Sciatic nerve (tissue), 2 donors: ENCODE measurements at regions not wholly inside any gene's neighbourhood (a gene's known extent, or its start where the extent isn't known, plus 50 kb on each side); places are given as distances from the start of the nearest gene placed in this dataset.
"Not testable (repeated sequence)": the region's sequence is repeated elsewhere in the genome, so short reads cannot be mapped to it uniquely, and the experiment has no call there.

Experiments
- ATAC-seq: fragments of 200-7000 bp; cut with Tn5 transposase; one replicate; pipeline ENCODE4 v1.9.1; 2020; ENCODE audit warnings: mild to moderate bottlenecking, moderate library complexity
- DNase-seq: peaks from one replicate; pipeline ENCODE4 v3.0.0-alpha.2; 2020; ENCODE audit warnings: low spot score
- intact Hi-C: fragments of 100-400 bp; cut with DNase I; formaldehyde crosslinking; loops from one replicate; pipeline ENCODE4 v1.14.2; 2022
- donor health status: DM: no; HTN: no; CAD: no.
- donor health status: DM: no; HTN: no; CAD: no.

DNA sequence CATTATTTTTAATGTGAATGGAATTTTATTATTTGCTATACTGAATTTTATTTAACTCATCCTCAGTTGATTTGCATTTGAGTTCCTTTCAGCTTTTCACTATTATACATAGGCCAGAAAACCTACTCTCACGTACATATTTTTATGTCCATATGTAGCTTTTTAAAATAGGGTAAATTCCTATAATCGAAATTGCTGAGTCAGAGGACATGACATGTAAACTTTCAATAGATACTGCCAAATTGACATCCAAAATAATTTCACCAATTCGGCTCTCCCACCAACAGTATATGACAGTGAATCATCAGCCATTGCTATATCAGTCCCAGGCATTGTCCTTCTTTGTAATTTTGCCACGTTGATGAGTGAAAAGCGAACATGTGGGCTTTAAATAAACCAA lies 222.5 kb downstream of the SQOR start:
- no peak for DNase-seq
- intact Hi-C loops = no loop called here
- ATAC-seq = no peak

DNA sequence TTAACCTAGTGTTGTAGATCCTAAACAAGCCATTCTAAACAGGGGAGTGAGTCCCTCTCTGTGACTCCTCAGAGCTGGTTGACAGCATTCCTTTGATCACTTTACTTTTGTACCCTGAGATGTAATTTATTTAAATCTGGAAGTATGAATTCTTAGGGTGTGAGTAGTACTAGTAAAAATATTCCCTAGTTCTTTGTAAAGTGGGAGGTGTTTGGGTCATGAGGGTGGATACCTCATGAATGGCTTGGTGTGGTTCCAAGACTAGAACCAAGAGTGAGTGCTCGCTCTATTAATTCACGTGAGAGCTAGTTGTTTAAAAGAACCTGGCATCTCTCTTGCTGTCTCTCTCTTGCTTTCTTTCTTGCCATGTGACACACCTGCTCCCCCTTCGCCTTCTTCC lies 223.7 kb downstream of the SQOR start:
- ATAC-seq (no peak), DNase-seq (no peak)
- intact Hi-C loops = no loop called here

DNA sequence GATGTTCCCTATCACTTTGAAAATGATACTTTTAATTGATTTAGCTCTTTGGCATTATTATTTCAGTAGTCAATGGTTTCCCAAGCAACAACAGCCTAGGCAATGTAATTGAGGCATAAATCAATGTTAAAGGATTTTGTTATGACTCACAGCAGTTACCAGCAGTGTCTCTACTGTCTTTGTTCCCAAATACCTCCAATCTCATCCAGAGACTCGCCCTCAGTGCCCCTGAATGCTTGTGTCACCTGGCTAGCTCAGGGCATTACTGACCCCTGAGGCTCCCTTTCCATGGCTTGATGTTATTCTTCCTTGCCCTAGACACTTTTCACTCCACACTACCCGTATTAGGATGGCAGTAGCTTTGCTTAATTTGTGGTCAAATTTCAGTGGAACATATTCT lies 227.2 kb downstream of the SQOR start:
- intact Hi-C loops = no loop called here
- ATAC-seq = no peak
- DNase-seq = no peak

DNA sequence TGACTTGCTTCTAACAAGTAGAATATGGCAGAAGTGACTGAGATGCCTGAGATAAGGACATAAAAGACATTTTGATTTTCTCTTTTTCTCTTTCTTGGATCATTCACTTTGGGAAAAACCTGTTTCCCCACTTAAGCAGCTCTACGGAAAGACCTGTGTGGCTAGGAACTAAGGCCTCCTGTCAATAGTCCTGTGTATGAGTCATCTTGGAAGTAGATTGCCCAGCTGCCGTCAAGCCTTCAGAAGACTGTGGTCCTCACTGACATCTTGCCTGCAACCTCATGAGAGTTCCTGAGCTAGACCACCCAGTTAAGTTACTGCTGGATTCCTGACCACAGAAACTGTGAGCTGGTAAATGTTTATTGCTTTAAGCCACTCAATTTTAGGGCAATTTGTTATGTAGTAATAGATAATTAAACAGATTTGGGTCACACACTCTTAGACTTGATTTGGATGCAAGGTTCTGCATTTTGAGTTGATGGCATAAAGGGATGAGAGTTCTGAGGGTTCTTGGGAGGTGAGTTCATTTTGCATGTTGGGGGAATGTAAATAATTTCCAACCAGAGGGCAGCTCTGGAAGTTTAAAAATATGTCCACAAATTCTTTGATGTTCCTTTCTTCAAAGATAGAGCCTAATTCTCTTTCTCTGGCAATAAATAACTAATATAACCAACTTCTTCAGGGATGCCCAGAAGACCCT lies 229.2 kb downstream of the SQOR start:
- intact Hi-C loops = no loop called here
- DNase-seq (no peak), ATAC-seq (no peak)

DNA sequence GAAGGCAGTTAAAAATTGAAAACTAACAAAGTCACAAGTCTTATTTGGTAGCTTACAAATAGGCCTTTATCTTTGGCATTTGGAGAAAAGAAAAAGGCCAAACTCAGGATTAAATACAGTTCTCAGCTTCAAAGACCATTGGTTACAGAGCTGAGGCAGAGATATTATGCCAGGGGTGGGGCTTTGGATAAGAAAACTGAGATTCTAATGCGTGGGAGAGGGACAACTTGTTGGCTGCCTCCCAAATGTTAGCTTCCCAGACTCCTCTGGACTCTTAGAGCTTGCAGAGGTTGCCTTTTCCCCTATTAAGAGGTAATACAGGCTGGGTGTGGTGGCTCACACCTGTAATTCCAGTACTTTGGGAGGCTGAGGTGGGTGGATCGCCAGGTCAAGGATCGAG lies 231.8 kb downstream of the SQOR start:
- intact Hi-C loops = no loop called here
- ATAC-seq (no peak), DNase-seq (no peak)

DNA sequence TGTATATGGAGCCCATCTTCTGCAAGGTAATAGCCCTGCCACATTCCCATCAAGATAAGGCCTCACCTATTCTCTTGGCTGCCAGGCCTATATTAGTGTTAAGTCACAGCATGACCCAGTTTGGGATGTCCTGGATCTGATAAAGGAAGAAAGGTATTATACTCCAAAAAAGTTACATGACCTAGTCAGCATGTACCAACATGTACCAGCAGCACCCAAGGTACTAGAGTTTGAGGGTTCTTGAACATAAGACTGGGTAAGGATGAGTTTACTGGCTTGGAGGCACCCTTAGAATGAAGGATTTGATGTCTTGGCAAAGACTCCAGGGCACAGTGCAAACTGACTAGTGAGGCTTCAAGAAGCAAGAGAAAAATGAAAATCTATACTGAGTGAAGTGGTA lies 232.5 kb downstream of the SQOR start:
- DNase-seq (no peak), ATAC-seq (no peak)
- intact Hi-C loops = no loop called here

DNA sequence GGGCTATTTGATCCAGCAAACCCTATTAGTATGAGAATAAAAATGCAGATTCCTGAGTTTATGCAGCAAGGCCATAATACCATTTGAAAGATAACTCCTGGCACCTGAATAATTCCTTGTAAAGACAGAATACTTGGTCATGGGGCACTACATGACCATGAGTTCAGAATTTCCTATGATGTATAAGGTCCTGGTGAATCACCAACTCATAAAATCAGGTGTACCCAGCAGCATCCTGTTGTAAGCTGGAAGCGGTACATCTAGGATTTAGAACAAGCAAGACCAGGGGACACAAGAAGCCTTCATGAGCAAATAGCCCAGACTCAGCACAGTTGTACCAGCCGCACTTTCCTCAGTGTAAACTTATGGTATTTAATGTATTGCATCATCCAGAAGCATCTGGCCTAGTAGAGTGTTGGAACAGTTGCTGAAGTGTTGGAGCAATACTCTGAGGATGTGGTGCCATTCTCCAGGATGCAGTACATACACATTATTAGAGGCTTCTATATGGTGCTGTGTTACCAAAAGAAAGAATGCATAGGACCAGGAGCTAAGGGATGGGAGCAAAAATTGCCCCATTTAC lies 233.4 kb downstream of the SQOR start:
- intact Hi-C loops = no loop called here
- DNase-seq = no peak
- no peak for ATAC-seq

DNA sequence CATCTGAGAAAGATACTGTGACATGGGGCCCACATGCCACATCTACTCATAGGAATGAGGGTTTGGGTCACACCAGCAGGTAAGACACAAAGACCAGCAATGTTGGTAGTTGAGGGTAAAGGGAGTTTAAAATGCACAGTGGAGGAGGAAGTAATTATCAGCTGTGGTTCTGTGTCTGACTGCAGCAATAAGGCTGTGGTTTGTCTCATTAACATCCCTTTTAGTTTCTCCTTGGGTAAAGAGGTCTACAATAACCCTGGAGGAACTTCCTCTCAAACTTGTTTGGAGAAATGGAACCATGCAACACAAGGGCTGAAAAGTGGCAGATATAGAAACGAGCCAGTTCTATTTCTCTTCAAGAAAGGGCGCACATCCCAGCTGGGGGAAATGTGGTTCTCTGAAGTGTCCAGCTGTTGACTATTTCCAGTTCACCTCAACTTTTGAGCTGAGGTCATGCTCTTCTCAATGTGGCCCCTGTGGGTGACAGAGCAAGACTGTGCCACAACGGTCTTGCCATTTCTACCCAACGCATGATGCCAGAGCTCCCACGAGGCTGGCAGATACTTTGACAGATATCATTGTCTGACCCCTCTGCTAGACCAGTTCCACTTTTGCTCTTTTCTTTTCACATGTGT lies 234.3 kb downstream of the SQOR start:
- intact Hi-C loops = no loop called here
- ATAC-seq (no peak), DNase-seq (no peak)

DNA sequence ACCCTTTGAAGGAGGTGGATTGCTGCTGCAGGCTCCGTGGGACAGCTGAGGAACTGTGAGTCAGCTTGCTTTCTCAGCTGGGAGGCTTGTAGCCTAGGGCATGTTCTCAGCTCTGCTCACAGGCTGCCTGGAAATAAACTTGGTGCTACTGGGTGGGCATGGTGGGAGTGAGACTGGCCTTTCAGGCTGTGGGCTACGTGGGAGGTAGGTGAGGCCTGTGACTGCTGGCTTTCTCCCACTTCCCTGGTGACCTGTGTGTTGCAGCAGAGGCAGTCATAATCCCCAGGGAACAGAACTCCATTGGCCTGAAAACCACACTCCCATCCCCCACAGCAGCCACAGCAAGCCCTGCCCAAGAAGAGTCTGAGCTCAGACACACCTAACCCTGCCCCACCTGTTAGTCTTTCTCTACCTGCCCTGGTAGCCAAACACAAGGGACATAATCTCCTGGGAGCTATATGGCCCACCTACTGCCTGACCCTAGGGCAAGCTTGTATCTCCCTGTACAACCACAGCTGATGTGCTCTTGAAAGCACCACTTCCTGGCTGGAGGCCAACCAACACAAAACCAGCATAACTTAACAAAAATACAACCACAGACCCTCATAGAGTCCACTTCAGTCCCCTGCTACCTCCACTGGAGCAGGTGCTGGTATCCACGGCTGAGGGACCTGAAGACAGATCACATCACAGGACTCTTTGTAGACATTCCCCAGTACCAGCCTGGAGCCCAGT lies 236.5 kb downstream of the SQOR start:
- no peak for ATAC-seq
- intact Hi-C loops = no loop called here
- no peak for DNase-seq

DNA sequence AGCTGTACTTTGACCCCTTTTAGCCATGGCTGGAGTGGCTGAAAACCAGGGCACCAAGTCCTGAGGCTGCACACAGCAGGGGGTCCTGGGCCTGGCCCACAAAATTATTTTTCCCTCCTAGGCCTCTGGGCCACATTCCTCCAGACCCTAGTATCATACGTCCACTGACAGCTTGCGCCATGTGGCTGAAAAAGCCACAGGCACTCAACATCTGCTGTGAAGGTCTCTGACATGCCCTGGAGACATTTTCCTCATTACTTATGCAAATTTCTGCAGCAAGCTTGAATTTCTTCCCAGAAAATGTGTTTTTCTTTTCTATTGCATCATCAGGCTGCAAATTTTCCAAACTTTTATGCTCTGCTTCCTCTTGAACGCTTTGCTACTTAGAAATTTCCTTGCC lies 239.0 kb downstream of the SQOR start:
- DNase-seq (no peak), ATAC-seq (peak; percentile 48)
- intact Hi-C loops = no loop called here

DNA sequence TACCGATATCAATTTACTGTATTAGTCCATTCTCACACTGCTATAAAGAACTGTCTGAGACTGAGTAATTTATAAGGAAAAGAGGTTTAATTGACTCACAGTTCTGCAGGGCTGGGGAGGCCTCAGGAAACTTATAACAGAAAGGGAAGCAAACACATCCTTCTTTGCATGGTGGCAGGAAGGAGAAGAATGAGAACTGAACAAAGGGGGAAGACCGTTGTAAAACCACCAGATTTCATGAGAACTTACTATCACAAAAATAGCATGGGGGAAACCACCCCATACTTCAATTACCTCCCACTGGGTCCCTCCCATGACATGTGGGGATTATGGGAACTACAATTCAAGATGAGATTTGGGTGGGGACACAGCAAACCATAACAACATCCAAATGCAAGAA lies 239.7 kb downstream of the SQOR start:
- DNase-seq, ATAC-seq, intact Hi-C loops: not testable (repeated sequence)

DNA sequence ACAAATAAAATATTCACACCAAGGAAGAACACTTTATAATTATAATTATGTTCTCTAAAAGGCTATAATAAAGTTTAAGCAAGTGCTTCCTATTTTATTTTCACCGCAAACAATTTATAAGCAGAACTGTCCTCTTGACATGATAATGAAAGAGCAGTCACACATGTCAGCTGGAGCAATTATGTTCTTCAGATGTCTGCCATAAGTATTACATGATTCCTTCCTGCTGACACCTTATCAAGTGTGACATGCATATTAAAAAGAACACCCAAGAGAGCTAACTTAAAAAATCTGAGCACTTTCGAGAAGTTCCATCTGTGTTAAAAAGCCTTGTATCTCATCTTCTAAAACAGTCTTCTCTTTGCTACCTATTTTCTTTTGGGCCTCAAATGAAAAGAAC lies 249.5 kb downstream of the SQOR start:
- intact Hi-C loops = no loop called here
- ATAC-seq (no peak), DNase-seq (no peak)

DNA sequence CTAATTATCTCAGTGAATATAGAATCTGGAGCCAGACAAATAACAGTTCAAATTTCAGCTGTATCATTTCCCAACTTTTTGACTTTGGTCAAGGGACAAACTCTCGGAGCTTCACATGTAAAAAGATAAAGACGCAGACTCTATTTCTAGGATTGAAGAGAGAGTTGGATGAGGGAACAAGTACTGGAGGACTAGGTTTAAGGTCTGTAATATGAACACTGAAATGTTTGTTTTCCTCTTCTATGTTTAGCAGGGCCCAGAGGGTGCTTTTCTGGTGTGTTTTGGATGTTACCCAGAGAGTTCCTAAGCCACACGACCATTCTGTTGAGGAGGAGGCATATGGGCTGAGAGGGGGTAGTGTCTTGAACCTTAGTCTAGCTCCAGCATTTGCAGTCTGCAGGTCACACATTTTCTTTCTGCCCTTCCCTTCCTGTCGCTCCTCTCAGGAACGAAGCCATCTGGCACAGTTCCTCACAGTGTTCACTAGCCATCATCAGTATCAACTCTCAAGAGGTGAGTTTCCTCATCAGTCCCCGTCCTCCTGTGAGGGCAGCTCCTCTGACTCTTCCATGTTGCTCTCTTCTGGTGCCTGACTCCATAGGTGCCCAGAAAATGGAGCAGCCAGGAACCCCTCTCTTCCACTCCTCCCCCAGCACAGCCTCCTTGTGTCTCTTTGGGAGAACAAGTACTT lies 250.1 kb downstream of the SQOR start:
- intact Hi-C loops = no loop called here
- DNase-seq (no peak), ATAC-seq (no peak)

DNA sequence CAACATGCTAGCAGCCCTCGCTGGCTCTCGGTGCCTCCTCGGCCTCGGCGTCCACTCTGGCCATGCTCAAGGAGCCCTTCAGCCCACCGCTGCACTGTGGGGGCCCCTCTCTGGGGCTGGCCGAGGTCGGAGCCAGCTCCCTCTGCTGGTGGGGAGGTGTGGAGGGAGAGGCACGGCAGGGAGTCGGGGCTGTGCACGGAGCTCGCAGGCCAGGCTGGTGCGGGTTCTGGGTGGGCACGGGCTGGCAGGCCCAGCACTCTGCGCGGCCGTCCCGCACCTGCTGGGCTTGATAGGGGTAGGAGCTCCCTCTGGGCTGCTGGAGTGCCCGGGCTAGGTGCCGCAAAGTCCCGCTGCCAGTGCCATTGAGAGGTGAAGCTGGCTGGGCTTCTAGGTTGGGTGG lies 251.0 kb downstream of the SQOR start:
- intact Hi-C loops = no loop called here
- DNase-seq = no peak
- no peak for ATAC-seq

DNA sequence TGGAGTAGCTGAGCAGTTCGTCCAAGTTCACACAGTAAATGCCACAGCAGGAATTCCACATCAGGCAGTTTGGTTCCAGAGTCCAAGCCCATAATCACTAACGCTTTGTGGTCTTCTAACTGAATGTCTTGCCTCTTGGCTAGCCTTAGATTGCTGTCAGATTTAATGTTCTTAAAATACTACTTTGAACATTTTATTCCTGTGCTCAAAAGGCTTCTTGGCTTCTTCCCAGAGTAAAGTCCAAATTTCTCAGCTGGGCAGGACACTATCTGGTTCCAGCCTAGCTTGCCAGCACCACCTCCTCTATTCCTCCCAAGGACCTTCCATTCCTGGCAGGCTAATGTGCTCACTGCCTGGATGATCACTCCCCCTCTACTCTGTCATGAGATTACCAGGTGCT lies 256.9 kb downstream of the SQOR start:
- intact Hi-C loops = no loop called here
- DNase-seq (no peak), ATAC-seq (peak; percentile 93)

DNA sequence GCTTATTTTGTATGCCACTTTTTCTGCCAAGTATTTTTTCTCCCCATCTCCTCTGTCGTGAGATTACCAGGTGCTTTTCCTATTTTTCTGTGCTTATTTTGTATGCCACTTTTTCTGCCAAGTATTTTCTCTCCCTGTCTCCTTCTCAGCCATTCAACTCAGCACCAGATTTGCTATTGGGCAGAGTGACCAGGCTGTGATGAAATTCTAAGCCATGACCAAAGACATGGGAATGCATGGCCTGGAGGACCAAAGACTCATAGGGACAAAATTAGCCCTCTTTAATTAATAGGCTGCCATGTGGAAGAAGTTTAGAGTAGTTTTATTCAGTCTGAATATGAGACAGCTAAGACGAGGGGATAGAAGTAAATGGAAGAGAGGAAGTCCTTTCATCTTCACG lies 257.4 kb downstream of the SQOR start:
- DNase-seq (no peak), ATAC-seq (peak; percentile 26)
- intact Hi-C loops = no loop called here

DNA sequence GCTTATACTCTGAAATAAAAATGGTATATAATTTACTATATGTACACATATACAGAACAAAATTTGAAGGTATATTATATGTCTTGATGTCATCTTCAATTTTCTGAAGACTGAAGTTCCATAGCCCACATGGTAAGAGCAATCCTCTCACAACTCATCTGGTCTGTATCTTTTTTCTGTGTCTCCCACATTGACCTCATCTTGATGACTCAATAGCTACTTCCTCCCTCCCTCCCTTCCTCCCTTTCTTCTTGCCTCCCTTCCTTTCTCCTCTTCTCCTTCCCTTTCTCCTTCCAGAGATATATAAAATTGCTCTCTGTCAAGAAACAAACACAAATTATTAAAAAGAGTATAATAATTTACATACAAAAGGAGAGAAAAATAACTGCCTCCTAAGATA lies 268.5 kb downstream of the SQOR start:
- ATAC-seq = no peak
- no peak for DNase-seq
- intact Hi-C loops = no loop called here

DNA sequence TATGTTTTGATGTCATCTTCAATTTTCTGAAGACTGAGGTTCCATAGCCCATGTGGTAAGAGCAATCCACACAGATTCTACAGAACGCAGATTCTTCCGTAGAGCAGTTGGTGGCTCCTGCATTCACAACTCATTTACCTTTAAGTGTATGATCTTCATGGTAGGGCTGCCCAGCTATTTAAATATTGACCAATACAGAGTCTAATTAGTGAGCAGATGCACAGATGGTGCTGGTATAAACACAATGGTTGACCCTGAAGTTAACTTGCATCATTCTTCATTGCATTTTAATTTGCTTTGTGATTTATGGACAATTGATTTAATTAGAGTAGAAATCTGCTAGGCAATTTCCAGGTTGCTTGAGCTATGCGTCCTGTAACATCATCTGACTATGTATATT lies 269.2 kb downstream of the SQOR start:
- DNase-seq (no peak), ATAC-seq (no peak)
- intact Hi-C loops = no loop called here

DNA sequence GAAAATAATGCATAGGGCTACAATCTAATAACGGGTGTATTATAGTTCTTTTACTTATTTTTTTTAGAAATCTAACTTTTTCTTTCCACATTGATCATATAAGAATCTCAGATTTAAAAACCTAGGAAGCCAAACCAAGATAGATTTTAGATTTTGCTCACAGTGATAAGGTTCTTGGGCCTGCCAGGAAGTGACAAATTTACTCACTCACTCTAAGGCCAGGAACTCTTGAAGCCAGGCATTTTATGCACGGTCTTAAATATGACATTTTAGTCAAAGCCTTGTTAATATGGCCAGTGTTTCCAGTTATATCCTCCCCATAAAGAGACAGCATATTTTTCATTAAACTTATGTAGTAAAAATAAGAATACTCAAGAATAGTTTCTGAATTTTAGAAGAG lies 271.4 kb downstream of the SQOR start:
- no peak for ATAC-seq
- intact Hi-C loops = no loop called here
- no peak for DNase-seq

DNA sequence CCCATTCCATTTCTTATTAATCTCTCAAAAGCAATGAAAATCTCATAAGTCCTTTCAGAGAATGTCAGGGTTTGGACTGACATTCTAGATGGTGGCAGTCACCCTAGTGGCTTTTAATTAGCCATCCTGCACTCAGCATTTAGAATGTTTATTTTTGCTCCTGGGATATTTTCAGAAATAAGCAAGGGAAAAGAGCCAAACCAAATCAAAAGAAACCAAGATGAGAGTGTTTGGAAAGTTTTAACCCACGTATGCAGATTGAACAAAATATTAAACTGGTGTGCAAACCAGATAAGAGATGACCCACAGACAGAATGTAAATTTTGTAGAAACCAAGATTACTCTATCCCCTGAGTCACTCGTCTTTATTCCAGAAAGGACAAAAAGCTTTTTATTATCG lies 275.8 kb downstream of the SQOR start:
- intact Hi-C loops = no loop called here
- ATAC-seq (no peak), DNase-seq (no peak)
